Thoracic aorta (tissue), 2 donors: ENCODE measurements at regions not wholly inside any gene's neighbourhood (a gene's known extent, or its start where the extent isn't known, plus 50 kb on each side); places are given as distances from the start of the nearest gene placed in this dataset.

Experiments
- ATAC-seq: fragments of 150-250 bp; one replicate; pipeline ENCODE4 v1.8.0; 2017; ENCODE audit warnings: low read depth; ENCODE audit not compliant: insufficient number of reproducible peaks, low FRiP score
- DNase-seq: peaks from one replicate; pipeline ENCODE4 v3.0.0-alpha.2; 2020; ENCODE audit warnings: low spot score
- H3K27ac ChIP-seq, 2 donors: fragments of 200-600 bp; sonication (generic); 1 replicate in 1 of 2; 2 replicates in 1 of 2; pipeline ENCODE4 v1.5.1; 2016; ENCODE audit warnings: mild to moderate bottlenecking in 2 of 2, moderate library complexity in 2 of 2
- H3K27me3 ChIP-seq: fragments of 200-600 bp; sonication (generic); replicated peaks from 2 replicates; pipeline ENCODE4 v1.6.0; 2016; ENCODE audit warnings: mild to moderate bottlenecking; ENCODE audit not compliant: insufficient read depth
- H3K36me3 ChIP-seq: fragments of 200-600 bp; sonication (generic); one replicate; pipeline ENCODE4 v1.5.1; 2016
- H3K4me1 ChIP-seq, 2 donors: fragments of 200-600 bp; sonication (generic); 1 replicate in 1 of 2; 2 replicates in 1 of 2; pipeline versions ENCODE4 v1.5.1 to v1.6.0; 2016; ENCODE audit warnings: low read depth in 2 of 2, mild to moderate bottlenecking in 1 of 2; ENCODE audit not compliant: control insufficient read depth in 1 of 2
- H3K4me3 ChIP-seq: fragments of 200-600 bp; sonication (generic); 2 replicates; pipeline ENCODE4 v1.5.1; 2016; ENCODE audit warnings: mild to moderate bottlenecking
- H3K9me3 ChIP-seq: fragments of 200-600 bp; sonication (generic); 2 replicates; pipeline ENCODE4 v1.5.1; 2016
- TF ChIP-seq, protein P1 (sequence below): fragments of 200-600 bp; sonication (generic); IDR thresholded peaks from one replicate; pipeline ENCODE4 v1.5.1; 2019; ENCODE audit warnings: antibody characterized with exemption

DNA sequence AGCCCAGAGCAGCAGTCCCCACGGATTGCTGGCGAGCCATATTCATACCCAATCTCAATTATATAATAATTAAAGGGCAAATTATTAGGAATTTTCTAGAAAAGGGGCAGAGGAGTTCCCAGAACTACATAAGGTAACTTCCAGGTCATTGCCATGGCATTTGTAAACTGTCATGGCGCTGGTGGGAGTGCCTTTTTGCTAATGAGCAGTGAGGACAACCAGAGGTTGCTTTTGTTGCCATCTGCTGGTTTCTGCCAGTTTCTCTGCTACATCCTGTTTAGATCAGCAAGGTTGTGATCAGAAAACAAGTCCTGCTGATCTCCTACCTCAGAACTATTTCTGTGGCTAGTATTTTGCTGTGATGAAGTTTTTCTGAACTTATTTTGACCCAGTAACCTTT, 159.8 kb upstream of the PIEZO2 start:
- ATAC-seq (no peak), DNase-seq (no peak)
- TF ChIP-seq, protein P1, sequence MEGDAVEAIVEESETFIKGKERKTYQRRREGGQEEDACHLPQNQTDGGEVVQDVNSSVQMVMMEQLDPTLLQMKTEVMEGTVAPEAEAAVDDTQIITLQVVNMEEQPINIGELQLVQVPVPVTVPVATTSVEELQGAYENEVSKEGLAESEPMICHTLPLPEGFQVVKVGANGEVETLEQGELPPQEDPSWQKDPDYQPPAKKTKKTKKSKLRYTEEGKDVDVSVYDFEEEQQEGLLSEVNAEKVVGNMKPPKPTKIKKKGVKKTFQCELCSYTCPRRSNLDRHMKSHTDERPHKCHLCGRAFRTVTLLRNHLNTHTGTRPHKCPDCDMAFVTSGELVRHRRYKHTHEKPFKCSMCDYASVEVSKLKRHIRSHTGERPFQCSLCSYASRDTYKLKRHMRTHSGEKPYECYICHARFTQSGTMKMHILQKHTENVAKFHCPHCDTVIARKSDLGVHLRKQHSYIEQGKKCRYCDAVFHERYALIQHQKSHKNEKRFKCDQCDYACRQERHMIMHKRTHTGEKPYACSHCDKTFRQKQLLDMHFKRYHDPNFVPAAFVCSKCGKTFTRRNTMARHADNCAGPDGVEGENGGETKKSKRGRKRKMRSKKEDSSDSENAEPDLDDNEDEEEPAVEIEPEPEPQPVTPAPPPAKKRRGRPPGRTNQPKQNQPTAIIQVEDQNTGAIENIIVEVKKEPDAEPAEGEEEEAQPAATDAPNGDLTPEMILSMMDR, result no peak
- Histone ChIP-seq H3K27ac (no peak overlapping the region), H3K9me3 (no peaks in the 10 kb centered on the region), H3K27me3 (no peaks in the 10 kb centered on the region), H3K36me3 (no peaks in the 10 kb centered on the region), H3K4me1 (no peaks in the 10 kb centered on the region), H3K4me3 (no peak overlapping the region)

DNA sequence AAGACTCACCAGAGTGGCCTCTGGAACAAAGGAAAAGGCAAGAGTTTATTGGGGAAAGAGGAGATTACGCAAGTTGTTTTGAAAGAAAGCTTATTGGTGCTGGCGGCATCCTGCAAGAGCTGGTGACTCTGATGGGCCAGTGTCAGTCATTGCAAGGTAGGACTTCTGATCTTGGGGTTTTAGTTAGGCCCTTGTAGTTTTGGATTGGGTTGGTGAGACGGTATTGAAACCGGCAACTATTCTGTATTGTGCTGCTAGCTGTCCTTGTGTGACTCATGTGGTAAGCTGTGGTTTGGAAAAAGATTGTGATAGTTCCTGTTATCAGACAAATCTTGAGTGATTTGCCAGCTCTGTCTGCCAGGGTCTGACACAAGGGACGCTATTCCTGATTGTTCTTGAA, 159.1 kb upstream of the PIEZO2 start:
- Histone ChIP-seq H3K4me3 (no peak overlapping the region), H3K27me3 (no peaks in the 10 kb centered on the region), H3K9me3 (no peaks in the 10 kb centered on the region), H3K4me1 (no peaks in the 10 kb centered on the region), H3K27ac (no peak overlapping the region), H3K36me3 (no peaks in the 10 kb centered on the region)
- TF ChIP-seq, protein P1, result no peak
- DNase-seq (no peak), ATAC-seq (no peak)

DNA sequence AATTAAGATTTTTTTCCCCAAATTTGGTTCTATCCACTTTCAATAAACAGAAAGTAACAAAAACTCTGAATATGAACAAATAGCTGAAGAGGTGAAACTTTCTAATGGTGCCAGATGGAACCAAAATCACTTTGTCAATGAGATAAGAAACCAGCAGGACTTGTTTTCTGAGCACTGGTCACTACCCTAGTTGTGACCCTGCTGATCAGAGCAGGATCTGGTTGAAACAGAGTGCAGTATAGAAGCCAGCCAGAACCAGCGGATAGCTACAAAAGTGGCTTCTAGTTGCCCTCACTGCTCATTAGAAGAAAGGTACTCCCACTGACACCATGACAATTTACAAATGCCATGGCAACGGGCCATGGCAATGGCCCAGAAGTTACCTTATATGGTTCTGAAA, 158.3 kb upstream of the PIEZO2 start:
- Histone ChIP-seq H3K36me3 (no peaks in the 10 kb centered on the region), H3K9me3 (no peaks in the 10 kb centered on the region), H3K27me3 (no peaks in the 10 kb centered on the region), H3K27ac (no peak overlapping the region), H3K4me1 (no peaks in the 10 kb centered on the region), H3K4me3 (no peak overlapping the region)
- TF ChIP-seq, protein P1, result no peak
- ATAC-seq (no peak), DNase-seq (no peak)

DNA sequence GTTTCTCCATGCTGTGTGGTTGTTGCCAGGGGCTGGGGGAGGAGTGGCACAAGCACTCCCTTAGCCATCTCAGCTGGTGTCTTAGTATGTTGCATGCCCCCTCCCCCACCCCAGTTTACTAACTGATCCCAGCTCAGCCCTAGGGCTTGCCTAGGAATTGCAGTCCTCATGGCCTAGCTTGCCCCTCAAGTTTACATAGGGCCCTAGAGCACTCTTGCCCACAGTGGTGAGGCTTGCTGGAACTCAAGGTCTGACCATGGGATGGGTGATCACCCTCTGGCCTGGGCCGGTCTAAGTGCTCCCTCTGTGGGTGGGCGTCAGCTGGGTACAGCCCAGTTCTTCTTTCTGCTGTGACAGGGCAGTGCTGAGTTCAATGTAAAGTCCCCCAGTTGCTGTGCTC, 156.1 kb upstream of the PIEZO2 start:
- ATAC-seq, result no peak
- H3K9me3 ChIP-seq, result no peaks in the 10 kb centered on the region
- H3K27me3 ChIP-seq, result no peaks in the 10 kb centered on the region
- no peaks in the 10 kb centered on the region for H3K4me1 ChIP-seq
- H3K4me3 ChIP-seq, result no peak overlapping the region
- no peaks in the 10 kb centered on the region for H3K36me3 ChIP-seq
- no peak for DNase-seq
- TF ChIP-seq, protein P1, result no peak
- H3K27ac ChIP-seq, result no peak overlapping the region

DNA sequence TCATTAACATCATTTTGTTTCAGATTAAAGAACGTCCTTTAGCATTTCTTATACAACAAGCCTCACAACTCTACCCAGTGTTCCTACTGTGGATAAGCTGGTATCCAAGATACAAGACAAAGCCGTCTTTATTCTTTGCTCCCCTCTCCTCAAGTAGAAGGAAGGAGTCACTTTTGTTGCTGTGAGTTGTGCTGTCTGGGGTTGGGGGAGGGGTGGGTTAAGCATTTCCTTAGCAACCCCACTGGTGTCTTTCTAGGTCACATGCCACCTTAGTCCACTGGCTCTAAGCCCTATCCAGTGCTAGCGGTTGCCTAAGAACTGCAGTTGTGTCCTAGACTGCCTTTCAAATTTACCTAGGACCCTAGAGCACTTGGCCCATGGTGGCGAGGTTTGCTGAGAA, 155.6 kb upstream of the PIEZO2 start:
- TF ChIP-seq, protein P1, result no peak
- H3K4me3 ChIP-seq, result no peak overlapping the region
- no peaks in the 10 kb centered on the region for H3K36me3 ChIP-seq
- no peak for ATAC-seq
- no peaks in the 10 kb centered on the region for H3K4me1 ChIP-seq
- H3K27ac ChIP-seq, result no peak overlapping the region
- DNase-seq, result no peak
- H3K9me3 ChIP-seq, result no peaks in the 10 kb centered on the region
- H3K27me3 ChIP-seq, result no peaks in the 10 kb centered on the region
